NOMO-1 treated with dmso at 0.1 percent for 144 hours (cell line): ENCODE measurements at regions not wholly inside any gene's neighbourhood (a gene's known extent, or its start where the extent isn't known, plus 50 kb on each side); places are given as distances from the start of the nearest gene placed in this dataset.
"Not testable (repeated sequence)": the region's sequence is repeated elsewhere in the genome, so short reads cannot be mapped to it uniquely, and the experiment has no call there.

Source experiments
- DNase-seq: peaks from one replicate; lab custom pipeline; 2025; ENCODE audit not compliant: unreplicated experiment; lab: John Stamatoyannopoulos, UW

- DNase-seq, result no peak
Measured at GRCh38 chr6:80530103-80530502, 423.6 kb downstream of the BCKDHB start.

- no peak for DNase-seq
Measured at GRCh38 chr6:80528115-80528514, 421.6 kb downstream of the BCKDHB start.

DNA sequence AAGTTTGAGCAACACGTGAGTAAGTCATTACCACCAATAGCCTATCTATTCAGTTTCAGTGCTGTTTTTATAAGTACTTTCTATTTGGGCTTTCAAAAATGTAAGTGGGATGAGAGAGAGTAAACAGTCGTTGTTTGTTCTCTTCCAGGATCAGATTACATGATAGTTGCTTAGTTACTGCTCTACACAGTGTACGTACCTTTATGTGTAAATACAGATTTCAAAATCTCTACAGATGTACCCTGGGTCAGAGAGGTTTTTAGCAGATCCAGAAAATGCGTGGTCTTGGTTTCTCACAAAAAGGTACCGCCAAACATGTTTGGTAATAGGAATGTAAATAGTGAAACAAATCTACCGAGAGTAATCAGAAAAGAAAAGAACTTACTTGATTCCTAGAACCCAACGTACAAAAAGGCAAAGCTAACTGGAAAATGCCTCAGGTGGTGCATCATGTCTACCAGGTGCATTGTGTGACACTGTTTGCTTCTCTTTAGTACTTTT lies 421.1 kb downstream of the BCKDHB start:
- DNase-seq, result no peak

GRCh38 chr6:80523531-80523997 lies 417.1 kb downstream of the BCKDHB start:
- DNase-seq, result no peak

DNA sequence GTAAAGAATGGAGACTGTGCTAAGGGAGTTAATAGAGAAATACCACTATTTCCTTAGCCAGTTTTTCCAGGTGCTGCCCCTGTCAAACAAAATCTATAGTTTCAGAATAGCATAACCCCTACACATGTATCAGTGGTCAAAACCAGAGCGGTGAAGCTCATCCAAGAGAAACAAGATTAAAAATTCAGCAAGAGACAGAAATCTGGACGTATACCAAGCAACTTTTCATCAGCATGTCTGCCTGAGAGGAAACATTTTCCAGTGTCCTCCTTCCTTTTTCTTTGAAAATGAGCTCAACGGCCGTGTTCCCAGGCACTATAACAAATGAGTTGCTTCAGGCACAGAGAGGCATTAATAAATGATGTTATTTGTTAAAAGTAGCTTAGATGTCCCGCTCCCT lies 416.5 kb downstream of the BCKDHB start:
- no peak for DNase-seq

- no peak for DNase-seq
Measured at GRCh38 chr6:80522576-80522975, 416.1 kb downstream of the BCKDHB start.

DNA sequence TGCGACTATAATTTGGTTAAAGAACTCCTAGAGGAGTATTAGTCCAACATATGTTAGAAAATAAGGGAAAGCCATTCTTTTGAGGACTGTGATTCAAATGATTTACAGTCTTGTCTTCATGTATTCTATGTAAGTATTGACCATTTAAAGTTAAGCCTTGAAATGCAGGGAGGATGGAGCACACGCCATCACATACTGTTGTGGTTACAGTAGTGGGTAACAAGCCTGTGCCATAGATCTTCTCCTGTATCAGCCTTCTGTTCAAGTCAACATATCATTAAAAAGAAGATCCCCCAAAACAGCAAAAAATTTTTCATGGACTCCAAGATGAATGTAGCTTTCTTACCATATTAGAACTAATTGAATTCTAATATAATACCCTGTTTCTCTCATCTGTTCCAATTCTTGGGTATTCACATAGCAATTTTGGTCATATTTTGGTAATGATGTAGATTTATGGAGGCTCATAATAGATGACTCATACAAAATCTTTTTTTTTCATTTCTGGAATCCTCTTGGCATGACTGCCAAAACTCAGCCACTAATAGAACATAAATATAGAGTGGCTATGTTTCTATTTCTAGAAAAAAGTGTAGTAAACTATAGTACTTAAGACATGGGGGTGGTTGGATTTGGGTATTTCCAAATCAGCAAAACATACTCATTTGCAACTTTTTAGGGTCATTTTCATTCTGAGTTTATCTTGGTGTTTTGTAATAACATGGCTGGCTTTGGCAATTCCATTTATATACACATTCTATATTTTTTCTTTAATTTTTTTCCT lies 413.5 kb downstream of the BCKDHB start:
- DNase-seq, result no peak

GRCh38 chr6:80517525-80517924 lies 411.1 kb downstream of the BCKDHB start:
- DNase-seq, result no peak

GRCh38 chr6:80510521-80510920 lies 404.1 kb downstream of the BCKDHB start:
- not testable (repeated sequence) for DNase-seq

GRCh38 chr6:80508885-80509630 lies 402.6 kb downstream of the BCKDHB start:
- DNase-seq, result no peak

- no peak for DNase-seq
Measured at GRCh38 chr6:80504882-80505281, 398.4 kb downstream of the BCKDHB start.

DNA sequence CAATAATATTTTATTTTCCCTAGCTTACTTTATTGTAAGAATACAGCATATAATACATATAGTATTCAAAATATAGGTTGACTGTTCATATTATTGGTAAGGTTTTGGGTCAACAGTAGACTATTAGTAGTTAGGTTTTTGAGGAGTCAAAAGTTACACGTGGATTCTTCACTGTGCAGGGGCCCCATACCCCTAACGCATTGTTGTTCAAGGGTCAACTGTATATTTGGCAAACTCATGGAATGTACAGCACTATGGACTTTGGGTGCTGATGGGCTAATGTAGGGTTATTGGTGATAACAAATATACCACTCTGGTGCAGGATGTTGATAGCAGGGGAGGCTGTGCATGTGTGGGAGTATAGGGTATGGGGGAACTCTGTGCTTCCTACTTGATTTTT lies 397.2 kb downstream of the BCKDHB start:
- DNase-seq, result no peak

DNA sequence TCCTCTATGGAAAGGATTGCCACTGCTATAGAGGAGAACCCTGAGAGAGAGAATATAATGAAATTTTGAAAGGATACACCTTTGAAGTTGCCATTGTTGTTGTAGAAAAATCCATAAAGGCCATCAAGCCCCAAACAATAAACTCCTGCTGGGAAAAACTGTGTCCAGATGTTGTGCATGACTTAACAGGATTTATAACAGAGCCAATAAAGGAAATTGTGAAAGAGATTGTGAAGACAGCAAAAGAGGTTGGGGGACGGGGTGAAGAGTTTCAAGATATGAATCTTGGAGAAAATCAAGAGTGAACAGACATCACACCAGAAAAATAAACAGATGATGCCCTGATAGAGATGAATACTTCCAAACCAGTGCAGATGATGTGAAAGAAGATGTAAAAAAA lies 396.4 kb downstream of the BCKDHB start:
- DNase-seq, result no peak

DNA sequence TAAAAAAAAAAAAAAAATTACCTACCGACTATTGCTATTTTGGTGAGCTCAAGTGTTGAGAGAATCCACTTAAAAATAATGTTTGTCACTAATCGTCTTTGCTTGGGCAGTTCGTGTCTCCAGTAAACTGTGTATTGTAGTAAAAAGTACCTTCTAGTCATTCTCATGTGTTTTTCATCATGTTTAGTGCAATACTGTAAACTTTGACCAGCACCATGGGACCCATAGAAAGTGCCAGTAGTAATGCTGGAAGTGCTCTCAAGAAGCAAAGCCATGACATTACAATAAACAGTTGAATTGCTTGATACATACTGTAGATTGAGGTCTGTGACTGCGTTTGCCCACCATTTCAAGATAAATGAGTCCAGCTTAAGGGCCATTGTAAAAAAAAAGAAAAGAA lies 395.2 kb downstream of the BCKDHB start:
- no peak for DNase-seq

GRCh38 chr6:80497696-80498486 lies 391.4 kb downstream of the BCKDHB start:
- not testable (repeated sequence) for DNase-seq

- no peak for DNase-seq
Measured at GRCh38 chr6:80489911-80490635, 383.6 kb downstream of the BCKDHB start.

DNA sequence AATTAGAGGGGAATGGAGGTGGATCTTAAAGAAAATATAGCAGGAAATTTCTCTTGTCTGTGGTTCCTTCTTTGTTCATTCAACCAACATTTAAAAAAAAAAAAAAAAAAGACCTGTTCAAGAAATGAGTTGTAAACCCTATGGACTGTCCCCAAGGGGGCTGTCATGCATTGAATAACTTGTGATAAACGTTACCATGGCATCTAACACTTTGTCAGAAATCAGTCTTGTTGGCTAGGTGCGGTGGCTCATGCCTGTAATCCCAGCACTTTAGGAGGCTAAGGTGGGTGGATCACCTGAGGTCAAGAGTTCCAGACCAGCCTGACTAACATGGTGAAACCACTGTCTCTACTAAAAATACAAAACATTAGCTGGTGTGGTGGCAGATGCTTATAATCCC lies 381.7 kb downstream of the BCKDHB start:
- no peak for DNase-seq

DNA sequence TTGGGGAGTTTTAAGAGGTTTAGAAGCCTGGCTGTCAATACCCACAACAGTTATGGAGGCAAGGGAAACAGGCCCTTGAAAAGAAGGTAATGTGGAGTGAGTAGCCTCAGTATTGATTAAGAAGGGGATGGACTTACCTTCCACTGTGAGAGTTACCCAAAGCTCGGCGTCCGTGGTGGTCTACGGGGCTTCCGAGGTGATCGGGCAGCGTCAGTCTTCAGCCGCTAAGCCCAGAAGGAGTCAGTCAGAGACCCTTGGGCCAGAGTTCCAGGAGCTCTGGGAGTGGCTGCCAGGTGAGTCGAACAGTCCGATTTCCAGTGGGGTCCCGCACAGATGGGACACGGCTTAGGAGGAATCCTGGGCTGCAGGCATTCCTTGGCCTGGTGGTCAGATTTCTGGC lies 379.0 kb downstream of the BCKDHB start:
- DNase-seq, result not testable (repeated sequence)

- no peak for DNase-seq
Measured at GRCh38 chr6:80482056-80482455, 375.6 kb downstream of the BCKDHB start.

GRCh38 chr6:80480421-80481157 lies 374.1 kb downstream of the BCKDHB start:
- DNase-seq, result no peak
